NCI-H146 treated with DMSO at 0.1 percent for 48 hours (cell line): ENCODE measurements at regions not wholly inside any gene's neighbourhood (a gene's known extent, or its start where the extent isn't known, plus 50 kb on each side); places are given as distances from the start of the nearest gene placed in this dataset.

ENCODE experiments used
- DNase-seq: peaks from one replicate; lab custom pipeline; 2025; ENCODE audit not compliant: unreplicated experiment; lab: John Stamatoyannopoulos, UW

- no peak for DNase-seq
These were observed 50.6 kb upstream of the ZNF385D start for GRCh38 chr3:21801631-21802030.

DNA sequence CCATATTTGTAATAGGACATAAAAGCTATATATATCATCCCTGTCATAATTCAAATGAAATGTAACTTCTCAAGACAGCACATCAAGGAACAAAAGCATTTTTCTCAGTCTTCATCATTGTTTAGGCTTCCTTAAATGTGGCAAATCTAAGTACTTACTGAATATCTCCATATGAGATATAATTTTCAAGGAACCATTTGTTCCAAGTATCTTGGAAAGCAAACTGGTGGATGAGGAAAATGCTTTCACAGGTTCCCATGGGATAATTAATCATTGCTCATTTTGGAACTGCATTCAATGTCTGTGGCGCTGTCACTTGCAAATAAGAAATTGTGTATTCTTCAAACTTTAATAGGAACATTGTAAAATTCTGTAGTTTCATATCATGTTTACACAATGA is 52.6 kb upstream of the ZNF385D start:
- no peak for DNase-seq

DNA sequence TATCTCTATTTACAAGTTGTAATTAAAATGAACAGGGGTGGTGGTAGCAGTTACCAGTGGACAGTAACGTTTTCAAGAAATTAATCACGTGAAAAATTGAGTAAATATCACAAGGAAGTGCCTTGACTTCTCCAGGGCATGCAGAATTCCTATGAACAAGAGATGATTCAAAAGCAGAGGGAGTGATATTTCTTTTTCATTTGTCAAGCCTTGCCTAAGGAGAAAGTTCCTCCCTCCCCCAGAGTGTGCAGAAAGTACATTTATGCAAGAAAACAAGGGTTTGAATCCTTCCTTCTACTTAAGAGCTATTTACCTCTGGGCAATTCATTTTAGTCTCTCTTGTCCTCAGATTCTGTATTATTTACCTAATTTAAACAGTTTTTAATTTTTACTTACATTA is 53.3 kb upstream of the ZNF385D start:
- no peak for DNase-seq

DNA sequence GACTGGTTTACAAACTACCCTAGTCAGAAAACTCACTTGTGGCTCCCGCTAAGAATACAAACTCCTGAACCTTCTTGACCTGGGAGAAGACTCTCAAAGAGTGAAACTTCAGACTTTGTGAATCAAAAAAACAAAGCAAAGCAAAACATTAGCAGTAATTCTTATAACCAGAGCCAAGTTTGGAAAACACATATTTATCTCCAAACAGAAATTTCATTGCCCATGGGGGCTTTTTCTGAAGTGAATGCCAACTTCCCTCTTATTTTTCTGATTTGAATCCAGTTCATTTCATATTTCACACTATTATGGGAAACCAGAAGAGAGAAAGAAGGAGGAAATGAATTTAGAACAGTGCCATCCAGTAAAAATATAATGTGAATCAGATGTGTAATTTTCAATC is 55.7 kb upstream of the ZNF385D start:
- no peak for DNase-seq

- DNase-seq: no peak
These were observed 74.7 kb upstream of the ZNF385D start for GRCh38 chr3:21825684-21826083.

DNA sequence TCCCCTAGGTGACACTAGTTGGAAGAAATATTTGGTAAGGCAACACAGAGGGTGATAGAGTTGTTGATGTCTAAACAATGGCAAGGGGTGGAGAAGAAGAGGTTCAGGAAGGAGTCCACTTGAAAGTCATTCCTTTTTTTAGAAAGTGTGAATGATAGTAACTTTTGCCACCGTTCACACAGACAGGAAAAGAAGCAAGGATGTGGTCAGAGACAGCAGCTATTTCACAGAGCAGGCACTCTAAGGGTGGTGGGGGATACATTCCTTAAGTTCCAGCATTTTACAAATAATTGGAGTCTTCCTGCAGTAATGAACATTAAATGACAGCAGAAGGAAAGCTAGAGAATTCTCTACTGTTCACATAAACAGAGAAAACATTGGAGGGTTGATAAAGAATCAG is 75.4 kb upstream of the ZNF385D start:
- no peak for DNase-seq

DNA sequence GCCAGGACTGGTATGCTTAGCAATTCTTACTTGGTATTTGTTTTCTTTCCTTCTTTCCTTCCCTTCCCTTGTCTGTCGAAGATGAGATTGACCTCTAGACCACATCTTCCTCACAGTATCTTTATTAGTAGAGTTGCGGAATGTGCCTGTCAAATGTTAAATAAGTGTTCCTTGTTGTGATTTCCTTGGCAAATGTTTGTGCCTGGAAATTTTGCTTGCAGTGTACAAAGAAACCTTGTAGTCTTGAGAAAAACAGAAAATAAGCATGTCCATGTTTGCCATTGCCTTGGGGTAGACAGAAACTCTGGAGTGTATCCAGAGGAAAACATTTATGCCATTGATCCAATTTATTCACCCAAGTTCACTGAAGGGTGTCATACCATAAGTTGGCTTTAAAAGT is 79.5 kb upstream of the ZNF385D start:
- no peak for DNase-seq

- no peak for DNase-seq
These were observed 84.3 kb upstream of the ZNF385D start for GRCh38 chr3:21835264-21835663.

- DNase-seq: no peak
These were observed 85.2 kb upstream of the ZNF385D start for GRCh38 chr3:21836227-21836626.

DNA sequence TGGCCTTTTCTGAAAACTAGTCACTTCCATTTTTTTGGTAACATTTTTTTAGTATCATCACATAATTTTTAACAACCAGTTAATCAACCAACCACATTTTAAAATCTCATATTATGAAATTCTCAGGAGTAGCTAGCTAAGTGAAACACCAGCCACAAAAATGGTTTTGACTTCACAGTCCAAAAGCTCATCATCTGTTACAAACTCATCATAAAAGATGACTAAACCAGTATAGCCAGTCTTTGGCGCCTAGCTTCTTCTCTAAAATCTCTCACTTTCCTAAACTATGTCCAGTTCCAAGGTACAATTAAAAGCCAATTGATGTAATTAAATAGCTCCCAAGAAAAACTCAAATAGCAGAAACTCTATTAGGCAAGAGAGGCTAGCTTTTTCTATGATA is 88.2 kb upstream of the ZNF385D start:
- no peak for DNase-seq

- no peak for DNase-seq
These were observed 88.6 kb upstream of the ZNF385D start for GRCh38 chr3:21839592-21839991.

DNA sequence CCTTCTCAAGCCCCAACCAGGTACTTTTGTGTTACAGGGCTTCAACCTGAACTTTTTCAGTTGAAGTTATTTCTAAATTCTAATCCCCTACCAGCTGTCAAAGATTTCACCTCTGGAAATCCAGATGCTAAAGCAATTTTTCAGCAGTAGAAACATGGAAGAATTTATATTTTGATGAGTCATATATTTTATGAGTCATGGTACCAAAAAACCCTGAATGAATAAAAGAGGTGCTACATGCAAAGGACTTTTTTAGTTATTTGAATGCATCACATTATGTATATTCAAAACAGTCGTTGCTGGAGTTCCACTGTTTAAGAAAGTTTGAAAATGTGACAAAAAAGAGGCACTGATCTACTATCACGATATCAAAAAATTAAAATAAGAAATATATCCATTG is 96.0 kb upstream of the ZNF385D start:
- DNase-seq: no peak

DNA sequence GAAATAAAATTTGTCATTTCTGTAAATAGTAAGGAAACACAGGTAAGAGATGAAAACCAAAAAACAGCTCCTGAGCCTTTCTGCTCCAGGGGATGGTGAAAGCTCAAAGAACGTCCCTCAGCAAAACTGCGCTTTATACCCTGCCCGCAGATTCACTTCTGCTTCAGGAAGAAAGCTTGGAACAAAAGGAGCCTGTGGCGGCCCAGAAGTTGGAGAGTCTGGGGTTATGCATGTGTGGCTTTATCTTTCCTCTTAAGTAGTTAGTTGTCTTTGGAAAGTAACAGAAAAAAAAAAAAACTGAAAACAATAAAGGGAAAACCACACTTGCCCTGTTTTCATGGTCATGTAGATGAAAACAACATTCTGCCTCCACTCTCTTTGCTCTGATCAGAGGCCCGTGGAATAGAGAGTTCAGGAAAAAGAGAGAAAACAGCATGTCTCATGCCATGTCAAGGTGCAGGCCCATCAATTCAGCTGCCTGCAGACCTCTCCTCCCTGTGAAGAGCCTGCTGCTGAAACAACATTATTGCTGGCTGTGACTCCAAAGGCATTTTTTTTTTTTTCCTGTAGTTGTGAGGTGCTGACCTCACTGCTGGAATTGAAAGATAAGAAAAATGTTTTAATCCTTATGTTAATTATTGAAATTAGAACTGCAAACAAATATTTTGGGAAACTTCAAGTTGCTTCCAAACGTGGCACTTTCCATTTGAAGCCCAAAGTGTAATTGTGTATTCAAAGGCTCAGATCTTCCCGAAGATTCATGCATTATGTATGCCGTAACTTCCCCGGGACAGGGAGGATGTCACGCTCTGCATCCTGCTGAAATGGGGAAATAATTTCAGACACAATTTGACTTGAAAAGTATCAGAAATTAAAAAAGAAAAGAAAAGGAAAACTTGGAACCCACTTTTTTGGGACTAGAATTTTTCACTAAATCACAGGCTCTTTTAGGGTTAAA is 108.4 kb upstream of the ZNF385D start:
- no peak for DNase-seq

DNA sequence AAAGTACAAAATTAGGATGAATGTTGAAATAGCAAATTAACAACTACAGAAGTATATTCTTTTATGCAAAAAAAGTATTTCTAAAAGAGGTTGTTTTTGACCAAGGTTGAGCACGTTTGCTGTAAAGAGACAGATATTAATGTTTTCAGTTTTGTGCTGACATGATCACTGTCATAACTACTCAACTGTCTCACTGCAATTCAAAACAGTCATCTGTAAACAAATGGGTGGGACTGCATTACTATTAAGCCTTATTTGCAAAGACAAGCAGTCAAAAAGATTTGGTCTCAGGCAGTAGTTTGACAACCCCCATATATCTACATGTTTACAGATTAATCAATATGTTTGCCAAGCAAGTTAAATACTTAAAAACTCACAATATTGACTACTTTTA is 109.1 kb upstream of the ZNF385D start:
- DNase-seq: no peak

- no peak for DNase-seq
These were observed 109.6 kb upstream of the ZNF385D start for GRCh38 chr3:21860657-21861056.

DNA sequence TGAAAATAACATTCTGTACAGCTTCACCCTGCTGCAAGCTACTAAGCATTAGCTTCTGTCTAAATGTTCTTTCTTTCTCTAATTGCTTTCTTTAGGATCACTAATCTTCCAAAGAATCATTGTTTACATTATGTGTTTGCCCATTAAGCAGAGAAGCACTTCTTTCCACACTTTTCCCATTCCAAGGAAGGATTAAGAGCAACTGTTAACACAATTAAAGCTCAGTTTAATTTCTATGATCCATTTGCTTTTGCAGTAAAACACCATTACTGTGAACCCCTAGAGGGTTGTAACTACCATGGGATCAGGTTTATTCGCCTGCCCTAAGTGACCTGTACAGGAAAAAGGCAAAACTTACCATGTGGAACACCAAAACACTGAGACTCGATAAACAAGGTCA is 125.8 kb upstream of the ZNF385D start:
- DNase-seq: no peak

GRCh38 chr3:21877214-21877754 is 126.3 kb upstream of the ZNF385D start:
- DNase-seq: no peak

DNA sequence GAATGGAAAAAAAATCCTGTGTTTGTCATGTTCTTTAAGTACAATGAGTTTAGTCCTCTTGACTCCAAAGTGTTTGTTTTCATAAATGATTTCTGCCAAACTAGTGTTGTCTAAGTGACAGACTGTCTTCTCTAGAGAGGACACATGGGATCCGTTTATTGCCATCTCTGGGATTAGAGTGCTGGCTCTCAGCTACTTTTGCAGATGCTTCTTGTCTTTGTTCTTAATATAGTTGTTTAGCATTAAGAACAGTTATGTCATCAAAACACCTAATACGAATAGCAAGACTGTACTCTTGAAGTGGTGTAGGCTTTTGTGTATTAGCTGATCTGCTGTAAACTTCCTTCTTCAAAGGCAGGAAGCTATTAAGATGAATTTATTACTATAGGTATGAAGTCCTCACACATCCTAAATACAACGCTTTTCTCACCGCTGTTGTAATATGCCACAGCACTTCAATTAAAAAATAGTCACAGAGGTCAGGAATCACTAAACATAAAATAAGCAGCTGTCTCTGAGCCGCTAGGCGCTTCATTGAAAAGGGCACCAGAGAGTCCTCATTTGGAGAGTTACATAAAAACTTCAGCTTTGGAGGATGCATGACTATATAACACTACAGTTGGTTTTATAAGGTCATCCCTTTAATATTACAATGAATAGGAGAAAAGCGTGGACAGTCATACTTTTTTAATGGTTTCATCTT is 128.3 kb upstream of the ZNF385D start:
- no peak for DNase-seq

GRCh38 chr3:21888656-21889055 is 137.6 kb upstream of the ZNF385D start:
- no peak for DNase-seq

DNA sequence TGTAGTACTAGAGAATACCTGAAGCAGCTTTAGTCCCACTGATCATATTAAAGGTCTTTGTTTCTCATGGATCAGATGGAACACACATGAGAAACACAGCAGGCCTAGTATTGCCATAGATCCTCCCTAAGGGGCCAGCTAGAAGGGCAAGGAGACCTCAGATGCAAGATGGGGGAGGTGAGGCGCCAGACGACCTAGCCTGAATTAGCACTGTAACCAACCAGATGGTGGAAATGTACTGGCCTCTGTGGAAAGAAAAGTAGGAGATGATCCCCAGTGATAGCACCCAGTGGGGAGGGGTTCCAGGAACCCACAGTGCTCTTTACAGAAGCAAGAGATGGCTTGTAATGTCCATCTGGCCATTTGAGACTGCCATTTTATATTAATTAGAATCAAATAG is 138.2 kb upstream of the ZNF385D start:
- no peak for DNase-seq

DNA sequence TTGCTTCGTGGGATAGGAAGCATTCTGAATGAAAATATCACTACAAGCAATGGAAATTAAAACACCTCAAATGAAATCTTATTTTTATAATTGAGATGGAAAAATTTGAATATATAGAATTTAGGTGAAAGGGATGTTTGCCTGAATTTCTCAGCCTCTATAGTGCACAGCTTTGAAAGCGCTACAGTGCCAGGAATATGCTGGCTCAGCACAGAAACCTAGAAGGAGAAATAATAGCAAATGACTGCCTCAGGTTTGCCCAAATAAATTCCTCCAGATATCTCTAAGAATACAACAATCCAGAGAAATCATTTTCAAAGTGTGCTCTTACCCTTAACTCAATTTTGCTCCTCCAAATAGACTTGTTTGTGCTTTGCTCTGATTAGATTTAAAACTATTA is 141.1 kb upstream of the ZNF385D start:
- DNase-seq: no peak

DNA sequence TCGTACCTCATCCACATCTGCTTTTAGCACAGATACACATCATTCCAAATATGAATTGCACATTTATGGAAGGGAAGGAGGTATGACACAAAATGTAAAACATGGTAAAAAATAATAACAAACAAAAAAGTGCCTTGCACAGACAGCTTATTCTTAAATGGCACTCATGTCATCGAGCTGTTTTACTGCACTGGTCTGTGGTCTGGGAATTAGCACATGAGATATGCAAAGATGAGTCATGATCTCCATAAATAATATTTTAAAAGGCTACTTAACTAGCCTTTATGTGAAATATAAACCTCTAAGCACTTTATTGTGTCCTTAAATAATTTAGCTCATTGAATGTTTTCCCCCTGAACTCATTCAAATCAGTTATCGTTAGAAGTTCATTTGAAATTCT is 142.2 kb upstream of the ZNF385D start:
- no peak for DNase-seq
